GM12891 (cell line): ENCODE measurements at regions not wholly inside any gene's neighbourhood (a gene's known extent, or its start where the extent isn't known, plus 50 kb on each side); places are given as distances from the start of the nearest gene placed in this dataset.

Experiments used
- DNase-seq: peaks from one replicate; pipeline ENCODE4 v3.0.0; 2011; ENCODE audit warnings: low spot score; ENCODE audit not compliant: insufficient read length
- FAIRE-seq: peaks from 2 replicates; lab custom pipeline; 2011; peaks lifted over from hg19 to GRCh38; lab: Jason Lieb, UNC
- PAX5 ChIP-seq: IDR thresholded peaks from 2 replicates; pipeline ENCODE4 v1.6.1; 2011; ENCODE audit warnings: low read length, moderate library complexity, mild to moderate bottlenecking; ENCODE audit not compliant: insufficient read depth, severe bottlenecking
- POLR2A ChIP-seq: IDR thresholded peaks from 2 replicates; pipeline ENCODE4 v1.6.1; 2011; ENCODE audit warnings: low read depth, low read length, control low read depth
- POLR2AphosphoS5 ChIP-seq: IDR thresholded peaks from 2 replicates; pipeline ENCODE4 v1.6.1; 2011; ENCODE audit warnings: low read depth, low read length, control low read depth
- POU2F2 ChIP-seq: IDR thresholded peaks from 2 replicates; pipeline ENCODE4 v1.6.1; 2011; ENCODE audit warnings: low read depth, mild to moderate bottlenecking, control low read depth, low read length, moderate library complexity
- SPI1 ChIP-seq: IDR thresholded peaks from 2 replicates; pipeline ENCODE4 v1.6.1; 2011; ENCODE audit warnings: low read depth, low read length, control low read depth
- TAF1 ChIP-seq: IDR thresholded peaks from 2 replicates; pipeline ENCODE4 v1.6.1; 2011; ENCODE audit warnings: low read depth, low read length, control low read depth

- FAIRE-seq: no peak
- no peak for TF ChIP-seq POU2F2
- no peak for TF ChIP-seq PAX5
- TF ChIP-seq TAF1: no peak
- no peak for TF ChIP-seq SPI1
- no peak for TF ChIP-seq POLR2AphosphoS5
- TF ChIP-seq POLR2A: no peak
- no peak for DNase-seq
These were observed 165.1 kb upstream of the PPP3CA start for GRCh38 chr4:101512416-101512815.

- TF ChIP-seq POLR2AphosphoS5 (no peak), POU2F2 (no peak), TAF1 (no peak), POLR2A (no peak), PAX5 (no peak), SPI1 (no peak)
- no peak for FAIRE-seq
- no peak for DNase-seq
These were observed 154.1 kb upstream of the PPP3CA start for GRCh38 chr4:101501421-101501820.

GRCh38 chr4:101500742-101501141 is 153.4 kb upstream of the PPP3CA start:
- no peak for TF ChIP-seq POLR2A
- TF ChIP-seq TAF1: no peak
- TF ChIP-seq PAX5: no peak
- TF ChIP-seq SPI1: no peak
- TF ChIP-seq POU2F2: no peak
- TF ChIP-seq POLR2AphosphoS5: no peak
- no peak for FAIRE-seq
- DNase-seq: no peak

- TF ChIP-seq TAF1 (no peak), POLR2A (no peak), POU2F2 (no peak), SPI1 (no peak), POLR2AphosphoS5 (no peak), PAX5 (no peak)
- DNase-seq (no peak), FAIRE-seq (no peak)
These were observed 127.9 kb upstream of the PPP3CA start for GRCh38 chr4:101475246-101475645.

GRCh38 chr4:101471201-101471600 is 123.9 kb upstream of the PPP3CA start:
- FAIRE-seq (no peak), DNase-seq (no peak)
- TF ChIP-seq TAF1: no peak

GRCh38 chr4:101464596-101464995 is 117.3 kb upstream of the PPP3CA start:
- TF ChIP-seq POLR2AphosphoS5: no peak
- no peak for TF ChIP-seq PAX5
- TF ChIP-seq SPI1: no peak
- no peak for TF ChIP-seq TAF1
- TF ChIP-seq POU2F2: no peak
- TF ChIP-seq POLR2A: no peak
- FAIRE-seq (no peak), DNase-seq (no peak)

- FAIRE-seq (no peak), DNase-seq (no peak)
- TF ChIP-seq POU2F2: no peak
- TF ChIP-seq POLR2AphosphoS5: no peak
- TF ChIP-seq PAX5: no peak
- TF ChIP-seq TAF1: no peak
- TF ChIP-seq SPI1: no peak
These were observed 111.6 kb upstream of the PPP3CA start for GRCh38 chr4:101458914-101459313.

GRCh38 chr4:101458473-101458872 is 111.1 kb upstream of the PPP3CA start:
- TF ChIP-seq POLR2AphosphoS5: no peak
- TF ChIP-seq POU2F2: no peak
- no peak for TF ChIP-seq SPI1
- no peak for TF ChIP-seq PAX5
- TF ChIP-seq POLR2A: no peak
- TF ChIP-seq TAF1: no peak
- no peak for FAIRE-seq
- no peak for DNase-seq

- no peak for DNase-seq
- TF ChIP-seq TAF1 (no peak), POLR2A (no peak), SPI1 (no peak), PAX5 (no peak), POU2F2 (no peak), POLR2AphosphoS5 (no peak)
- FAIRE-seq: no peak
These were observed 103.8 kb upstream of the PPP3CA start for GRCh38 chr4:101451086-101451485.

- TF ChIP-seq POU2F2 (no peak), SPI1 (no peak), POLR2AphosphoS5 (no peak), TAF1 (no peak), POLR2A (no peak), PAX5 (no peak)
- DNase-seq (no peak), FAIRE-seq (no peak)
These were observed 94.1 kb upstream of the PPP3CA start for GRCh38 chr4:101441446-101441845.
